CD4-positive, alpha-beta T cell treated with Interferon gamma for 1 hour (primary cell): ENCODE measurements at regions not wholly inside any gene's neighbourhood (a gene's known extent, or its start where the extent isn't known, plus 50 kb on each side); places are given as distances from the start of the nearest gene placed in this dataset.

Experiments
- DNase-seq: peaks from one replicate; pipeline ENCODE4 v3.0.0-alpha.2; 2020

DNA sequence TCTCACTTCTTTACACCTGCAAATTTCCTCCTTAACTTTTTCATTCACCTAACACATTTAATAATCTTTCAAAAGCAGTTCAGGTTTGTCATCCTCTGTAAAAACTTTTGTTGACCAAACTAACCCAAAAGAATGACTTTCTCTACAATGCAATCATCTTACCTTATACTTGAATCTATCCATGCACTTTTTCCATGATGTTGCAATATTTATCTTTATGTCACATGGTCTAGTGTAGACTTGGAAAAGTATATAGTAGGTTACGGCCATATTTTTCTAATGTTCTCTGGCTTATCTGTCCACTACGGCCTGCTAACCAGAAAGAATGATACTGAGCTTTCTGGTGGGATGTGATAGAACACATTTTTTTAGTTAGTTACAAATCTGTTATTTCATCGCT, 431.0 kb upstream of the SOX9 start:
- DNase-seq: no peak

DNA sequence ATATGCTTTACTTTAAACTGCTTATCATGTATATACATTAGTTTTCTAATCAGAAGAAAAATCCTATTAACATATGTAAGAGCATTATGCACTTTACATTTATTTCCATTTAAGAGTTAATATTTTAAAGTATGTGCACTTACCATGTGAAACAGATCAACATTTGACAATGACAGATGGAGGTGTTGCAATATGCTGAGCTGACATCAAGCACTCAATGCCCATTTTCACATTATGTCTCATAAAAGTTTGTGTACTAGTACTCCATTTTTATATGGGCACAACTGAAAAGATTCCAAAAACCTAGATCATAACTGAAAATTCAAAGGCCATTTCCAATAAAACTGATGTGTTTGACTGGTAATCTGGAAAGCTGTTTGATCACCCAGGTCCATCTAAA, 420.9 kb upstream of the SOX9 start:
- no peak for DNase-seq

DNA sequence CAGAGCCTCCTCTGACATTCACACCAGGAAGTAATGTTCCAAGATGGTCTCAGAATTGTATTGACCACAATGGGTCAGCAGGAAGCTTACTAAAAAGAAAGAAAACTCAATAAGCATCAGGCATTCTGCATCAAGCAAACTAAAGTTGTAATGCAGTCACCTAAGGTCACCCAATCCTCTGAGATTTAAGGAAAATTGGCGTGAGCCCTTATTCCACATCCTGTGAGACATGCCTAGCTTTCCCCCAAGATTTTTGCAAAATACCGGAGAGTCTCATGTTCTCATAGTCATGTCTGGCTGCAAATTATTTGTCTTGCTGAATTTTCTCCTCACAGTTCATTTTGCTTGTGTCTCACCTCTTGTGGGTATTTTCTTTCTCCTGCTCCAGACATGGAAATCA, 417.1 kb upstream of the SOX9 start:
- DNase-seq: no peak

DNA sequence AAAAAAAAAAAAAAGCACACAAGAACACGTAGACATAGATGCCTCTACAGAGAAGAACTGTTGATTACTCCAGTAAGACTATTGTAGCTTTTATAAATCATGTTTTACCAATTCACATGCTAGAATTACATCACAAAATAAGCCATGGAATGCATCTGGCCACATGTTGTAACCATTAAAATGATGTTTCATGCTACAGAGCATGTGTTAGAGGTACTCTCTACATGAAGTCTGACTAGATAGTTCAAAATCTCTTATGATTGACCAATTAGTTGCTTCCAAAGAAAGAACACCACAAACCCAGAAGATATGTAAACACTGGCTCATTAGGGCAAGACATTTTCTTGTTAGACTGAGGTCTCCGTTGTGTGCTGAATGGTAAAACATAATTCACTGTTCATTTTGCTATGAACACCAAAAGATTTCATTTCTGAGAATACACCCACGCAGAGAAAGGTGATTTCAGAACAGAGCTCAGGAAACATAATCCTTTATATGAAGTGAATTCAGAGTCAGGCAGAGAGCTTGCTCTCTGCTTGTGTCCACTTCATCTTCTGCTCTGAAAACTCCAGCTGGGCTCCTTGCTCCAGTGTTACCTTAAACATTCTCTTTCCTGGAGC, 411.4 kb upstream of the SOX9 start:
- DNase-seq: no peak

DNA sequence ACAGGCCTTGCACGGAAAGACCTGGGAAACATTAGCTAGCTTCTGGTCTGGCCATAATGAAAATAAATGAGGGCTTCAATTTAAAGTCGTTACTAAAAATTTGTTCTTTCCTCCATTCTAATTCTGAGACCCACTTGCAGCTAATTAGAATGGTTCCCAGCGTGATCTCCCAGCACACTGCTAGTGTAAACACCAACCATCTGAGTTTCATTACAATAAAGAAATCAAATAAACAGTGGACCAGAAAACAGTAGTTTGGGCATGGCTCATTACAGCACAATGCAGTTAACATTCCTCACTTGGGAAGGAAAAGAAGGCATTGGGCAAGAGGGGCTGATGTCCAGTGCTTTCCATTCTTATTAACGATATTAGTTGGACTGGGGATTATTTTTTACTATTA, 410.9 kb upstream of the SOX9 start:
- no peak for DNase-seq

DNA sequence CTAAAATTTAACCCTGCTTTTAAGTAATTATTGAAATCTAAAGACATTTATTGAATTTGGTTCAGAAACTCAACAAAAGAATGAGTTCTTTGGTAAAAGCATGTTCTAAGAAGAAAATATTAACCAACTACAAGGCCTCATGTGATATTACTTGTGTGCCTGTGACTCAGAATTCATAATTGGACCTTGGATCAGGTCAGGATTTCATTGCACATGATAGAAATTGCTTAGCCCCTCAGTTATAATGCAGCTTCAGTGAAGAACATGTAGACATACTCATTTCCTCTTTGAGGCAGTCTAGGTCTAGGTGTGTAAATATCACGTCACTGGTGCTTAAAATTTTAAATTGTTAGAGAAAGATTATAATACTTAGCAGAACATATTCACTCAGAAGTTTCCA, 410.0 kb upstream of the SOX9 start:
- DNase-seq: no peak

DNA sequence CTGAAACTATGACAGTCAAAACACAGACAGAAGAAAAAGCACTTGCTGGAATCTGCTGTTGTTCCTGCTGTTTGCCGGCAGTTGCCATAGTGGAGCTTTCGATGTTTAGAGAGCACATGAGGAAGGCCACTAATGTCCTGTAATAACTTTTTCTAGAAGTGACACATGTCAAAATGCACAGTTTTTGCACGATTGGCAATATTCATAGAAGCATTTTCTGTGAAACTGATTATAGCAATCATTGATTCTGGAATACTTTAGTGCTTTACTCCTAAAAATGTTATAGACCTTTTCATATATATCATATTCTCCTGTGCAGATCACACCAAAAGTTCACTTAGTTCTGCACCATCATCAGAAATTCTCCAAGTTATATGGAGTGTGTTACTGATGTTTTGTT, 407.0 kb upstream of the SOX9 start:
- DNase-seq: no peak

DNA sequence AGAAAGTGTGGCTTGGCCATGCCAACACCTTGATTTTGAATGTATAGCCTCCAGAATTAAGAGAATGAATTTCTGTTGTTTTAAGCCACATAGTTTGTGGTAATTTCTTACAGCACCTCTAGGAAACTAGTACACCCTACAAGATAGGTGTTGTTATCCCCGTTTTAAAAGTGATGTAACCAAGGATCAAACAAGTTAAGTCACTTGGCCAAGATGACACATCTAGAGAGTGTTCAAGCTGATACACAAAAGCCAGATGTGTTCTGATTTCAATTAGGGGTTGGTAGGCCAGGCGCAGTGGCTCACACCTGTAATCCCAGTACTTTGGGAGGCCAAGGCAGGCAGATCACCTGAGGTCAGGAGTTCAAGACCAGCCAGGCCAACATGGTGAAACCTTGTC, 396.5 kb upstream of the SOX9 start:
- no peak for DNase-seq

DNA sequence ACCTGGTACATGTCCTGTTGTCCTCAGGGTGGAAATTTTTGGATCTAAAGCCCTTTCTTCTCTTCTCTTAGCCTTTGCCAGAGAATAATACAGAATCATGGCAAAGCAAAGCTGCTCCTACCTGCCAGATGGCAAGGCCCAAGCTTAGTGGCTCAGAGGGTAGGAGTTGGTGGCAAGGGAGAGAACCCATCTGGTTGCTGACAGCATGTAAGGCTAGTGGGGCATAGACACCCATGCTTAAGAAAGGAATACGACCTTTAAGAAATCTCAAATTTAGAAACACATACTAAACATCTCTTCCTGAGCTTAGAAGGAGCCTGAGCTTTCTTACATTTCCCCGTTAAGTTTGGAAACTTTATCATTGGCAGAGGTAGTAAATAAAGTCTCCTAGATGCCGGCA, 395.0 kb upstream of the SOX9 start:
- no peak for DNase-seq

DNA sequence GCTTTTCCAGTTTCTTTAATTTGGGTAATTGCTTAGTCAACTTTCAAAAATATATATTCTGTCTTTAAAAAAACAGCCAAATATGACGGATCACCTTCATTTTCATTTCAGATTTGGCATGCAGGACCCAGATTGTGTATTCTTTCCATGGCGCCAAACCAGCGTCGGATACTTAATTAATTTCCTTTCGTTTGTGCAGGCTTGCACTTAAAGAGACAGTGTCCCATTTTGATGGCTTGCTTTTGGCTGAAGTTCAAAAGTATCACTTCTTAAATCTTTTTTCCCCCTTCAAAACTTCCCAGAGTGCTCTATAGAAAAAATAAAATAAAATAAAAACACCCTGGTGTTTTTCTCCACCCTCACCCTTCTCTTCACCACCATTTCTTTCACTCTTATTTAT, 394.5 kb upstream of the SOX9 start:
- DNase-seq: no peak

DNA sequence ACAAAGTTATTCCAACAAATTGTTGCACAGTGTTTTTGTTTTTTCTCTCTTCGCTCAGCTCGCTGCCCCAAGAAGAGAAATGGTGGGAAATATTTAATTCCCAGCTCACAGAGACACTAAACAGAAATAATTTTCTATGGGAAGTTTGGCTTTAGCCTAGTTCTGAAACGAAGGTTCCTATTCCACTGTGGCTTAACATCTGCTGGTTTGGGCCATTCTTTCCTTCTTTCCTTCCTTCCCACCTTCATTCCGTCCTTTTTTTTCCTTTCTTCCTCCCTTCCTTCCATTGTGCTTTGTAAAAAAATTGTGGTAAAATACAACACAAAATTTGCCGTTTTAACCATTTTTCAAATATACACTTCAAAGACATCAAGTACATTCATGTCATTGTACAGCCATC, 393.5 kb upstream of the SOX9 start:
- no peak for DNase-seq

DNA sequence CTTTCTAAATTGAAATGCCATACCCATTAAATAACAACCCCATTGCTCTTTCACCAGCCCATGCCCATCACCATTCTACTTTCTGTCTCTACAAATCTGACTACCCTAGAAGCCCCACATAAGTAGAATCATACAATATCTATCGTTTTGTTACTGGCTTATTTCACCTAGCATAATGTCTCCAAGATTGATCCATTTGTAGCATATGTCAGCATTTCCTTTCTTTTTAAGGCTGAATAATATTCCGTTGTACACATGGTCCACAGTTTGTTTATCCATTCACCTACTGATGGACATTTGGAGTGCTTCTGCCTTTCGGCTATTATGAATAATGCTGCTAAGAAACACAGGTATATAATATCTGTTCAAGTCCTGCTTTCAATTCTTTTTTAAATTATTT, 393.1 kb upstream of the SOX9 start:
- DNase-seq: no peak

DNA sequence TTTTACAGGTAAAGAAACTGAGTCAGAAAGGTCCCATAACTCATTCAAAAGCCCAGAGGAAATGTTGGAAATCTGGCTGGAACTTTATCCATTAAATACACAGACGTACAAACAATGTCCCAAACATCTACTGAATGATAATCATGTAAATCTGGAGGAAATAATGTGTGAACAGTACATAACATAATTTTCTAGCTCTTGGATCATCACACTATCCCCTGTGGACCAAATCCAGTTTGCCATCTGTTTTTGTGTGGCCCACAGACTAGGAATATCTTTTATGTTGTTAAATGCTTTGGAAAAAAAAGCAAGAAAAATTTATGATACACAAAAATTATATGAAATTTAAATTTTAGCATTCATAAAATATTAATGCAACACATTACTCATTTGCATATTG, 389.9 kb upstream of the SOX9 start:
- DNase-seq: no peak

DNA sequence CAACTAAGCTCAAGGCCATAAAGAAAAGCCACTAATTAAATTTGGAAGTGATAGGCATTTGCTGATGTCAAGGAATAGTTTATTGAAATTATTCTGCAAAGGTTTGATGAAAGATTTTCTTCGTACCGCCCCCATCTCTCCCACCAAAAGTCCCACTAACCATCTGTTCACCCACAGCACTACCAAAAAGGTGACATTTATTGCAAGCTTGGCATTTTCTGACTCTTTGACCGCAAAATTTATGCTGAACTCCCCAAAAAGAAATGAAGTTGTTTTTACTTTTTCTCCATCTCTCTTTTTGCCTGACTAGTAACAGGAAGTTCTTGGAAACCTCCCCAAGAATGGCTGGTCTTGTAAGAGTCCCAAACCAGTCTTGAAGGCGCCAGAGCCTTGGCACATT, 384.9 kb upstream of the SOX9 start:
- no peak for DNase-seq

DNA sequence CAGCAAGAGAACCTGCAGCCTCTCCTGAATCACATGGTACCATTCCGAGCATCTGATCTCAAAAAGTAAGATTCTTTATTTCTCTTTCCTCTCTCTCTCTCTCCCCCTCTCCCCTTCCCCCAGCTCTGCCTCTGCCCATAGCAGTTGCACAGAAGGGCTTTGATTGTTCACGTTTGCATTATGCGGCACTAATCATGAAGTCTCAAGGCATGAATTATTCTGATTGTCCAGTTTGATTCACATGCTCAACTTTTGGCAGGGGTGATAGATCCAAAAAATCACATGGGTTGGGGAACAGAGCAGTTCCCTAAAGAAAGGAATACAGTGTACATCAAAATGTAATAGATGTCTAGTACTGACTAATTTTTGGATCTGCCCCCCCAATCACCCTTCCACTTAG, 380.0 kb upstream of the SOX9 start:
- DNase-seq: no peak

DNA sequence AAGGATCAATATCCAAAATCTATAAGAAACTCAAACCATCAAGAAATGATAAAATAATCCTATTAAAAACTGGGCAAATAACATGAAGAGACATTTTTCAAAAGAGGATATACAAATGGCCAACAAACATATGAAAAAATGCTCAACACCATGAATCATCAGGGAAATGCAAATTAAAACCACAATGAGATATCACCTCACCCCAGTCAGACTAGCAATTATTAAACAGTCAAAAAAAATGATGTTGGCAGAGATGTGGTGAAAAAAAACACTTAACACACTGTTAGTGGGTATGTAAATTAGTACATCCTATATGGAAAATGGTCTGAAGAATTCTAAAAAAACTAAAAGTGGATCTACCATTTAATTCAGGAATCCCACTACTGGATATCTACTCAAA, 379.0 kb upstream of the SOX9 start:
- DNase-seq: no peak

DNA sequence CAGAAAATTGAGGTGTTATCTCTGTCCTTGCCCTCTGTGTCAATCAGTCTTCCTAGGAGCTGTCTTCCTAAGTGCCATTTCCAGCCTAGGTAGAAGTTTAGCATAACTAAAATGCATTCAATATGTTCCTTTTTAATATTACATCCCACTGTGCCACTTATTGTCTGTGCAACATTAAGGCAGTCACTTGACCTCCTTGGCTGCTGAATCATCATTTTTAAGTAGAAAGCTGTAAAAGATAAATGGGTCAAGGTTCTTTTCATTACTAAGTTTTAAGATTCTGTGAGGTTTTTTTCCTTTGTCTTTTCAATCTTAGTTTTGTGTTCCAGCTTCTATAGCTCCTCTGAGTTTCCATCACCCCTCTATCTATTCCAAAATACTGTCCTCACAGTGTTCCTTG, 371.9 kb upstream of the SOX9 start:
- no peak for DNase-seq

DNA sequence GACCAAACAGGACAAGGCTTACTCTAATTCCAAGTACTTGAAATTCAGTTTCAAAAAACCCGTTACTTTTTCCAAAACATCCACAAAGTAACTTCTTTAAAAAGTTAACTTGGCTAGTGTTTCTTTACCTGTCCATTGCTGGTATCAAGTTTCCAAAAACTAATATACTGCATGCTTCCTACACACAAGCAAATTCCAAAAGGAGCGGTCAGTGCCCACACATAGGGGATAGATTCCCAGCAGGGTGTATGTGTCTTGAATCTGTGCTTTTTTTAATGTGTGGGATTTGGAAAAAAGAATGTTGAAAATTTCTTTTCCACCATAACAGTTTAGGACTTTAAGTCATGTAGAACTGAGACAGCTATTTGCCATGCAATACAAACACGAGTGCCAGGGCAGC, 367.8 kb upstream of the SOX9 start:
- no peak for DNase-seq

DNA sequence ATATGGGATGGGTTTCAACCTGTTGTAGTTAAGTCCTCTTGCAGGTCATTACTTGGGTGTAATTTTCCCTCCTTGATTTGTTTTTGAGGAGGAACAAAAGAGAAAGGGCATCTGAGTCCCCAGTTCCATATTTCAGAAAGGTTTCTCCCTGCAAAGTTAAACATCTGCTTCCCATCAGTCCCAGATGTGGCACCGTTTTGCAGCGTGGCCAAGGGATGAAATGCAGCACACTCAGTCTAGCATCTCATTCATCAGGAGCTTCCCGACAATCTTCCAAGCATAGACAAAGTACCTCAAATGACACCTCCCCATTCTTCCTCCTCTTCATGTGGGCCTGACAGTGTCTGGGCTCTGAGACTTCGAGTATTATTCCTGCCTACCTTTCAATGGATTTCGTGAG, 363.7 kb upstream of the SOX9 start:
- no peak for DNase-seq

DNA sequence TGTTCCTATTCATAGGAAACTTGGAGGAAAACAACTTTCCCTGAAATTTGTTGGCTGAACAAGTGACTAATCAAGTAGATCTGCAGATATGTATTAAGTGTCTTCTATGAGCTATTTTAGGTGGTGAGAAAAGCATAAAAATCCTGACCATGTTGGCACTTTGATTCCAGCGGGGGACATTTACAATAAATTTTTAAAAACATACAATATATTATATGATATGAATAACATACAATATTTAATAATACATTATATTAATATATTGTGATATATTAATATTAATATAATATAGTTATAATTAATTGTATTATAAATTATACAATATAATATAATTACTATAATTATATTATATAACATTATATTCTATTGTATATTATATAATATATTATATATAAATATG, 362.9 kb upstream of the SOX9 start:
- no peak for DNase-seq

DNA sequence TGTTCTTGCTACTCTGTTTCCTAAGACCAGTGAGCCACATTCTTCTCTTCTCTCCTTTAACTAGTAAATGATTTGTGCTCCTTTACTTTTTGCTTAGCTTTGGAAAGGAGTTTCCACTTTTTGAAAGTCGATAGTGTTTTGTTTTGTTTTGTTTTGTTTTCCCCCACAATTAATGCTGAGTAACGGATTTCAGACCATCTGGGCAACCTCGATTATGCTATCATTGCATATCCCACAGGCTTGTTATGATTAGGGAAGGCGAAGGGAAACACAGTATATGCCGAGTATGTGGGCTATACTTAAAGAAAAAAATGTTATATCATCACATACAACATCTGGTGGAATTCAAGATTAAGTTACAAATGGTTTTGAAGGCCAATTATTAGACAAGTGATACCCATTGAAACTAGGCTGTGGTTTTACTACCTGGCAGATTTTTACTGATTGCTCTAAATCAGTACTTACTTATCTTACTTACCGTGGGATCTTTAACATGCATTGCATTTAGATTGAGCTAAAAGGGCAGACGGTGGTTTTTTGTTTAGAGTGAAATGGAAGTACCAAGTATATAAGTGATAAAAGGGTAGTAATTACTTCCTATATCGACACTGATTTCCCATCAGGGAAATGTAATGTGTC, 361.3 kb upstream of the SOX9 start:
- DNase-seq: no peak

DNA sequence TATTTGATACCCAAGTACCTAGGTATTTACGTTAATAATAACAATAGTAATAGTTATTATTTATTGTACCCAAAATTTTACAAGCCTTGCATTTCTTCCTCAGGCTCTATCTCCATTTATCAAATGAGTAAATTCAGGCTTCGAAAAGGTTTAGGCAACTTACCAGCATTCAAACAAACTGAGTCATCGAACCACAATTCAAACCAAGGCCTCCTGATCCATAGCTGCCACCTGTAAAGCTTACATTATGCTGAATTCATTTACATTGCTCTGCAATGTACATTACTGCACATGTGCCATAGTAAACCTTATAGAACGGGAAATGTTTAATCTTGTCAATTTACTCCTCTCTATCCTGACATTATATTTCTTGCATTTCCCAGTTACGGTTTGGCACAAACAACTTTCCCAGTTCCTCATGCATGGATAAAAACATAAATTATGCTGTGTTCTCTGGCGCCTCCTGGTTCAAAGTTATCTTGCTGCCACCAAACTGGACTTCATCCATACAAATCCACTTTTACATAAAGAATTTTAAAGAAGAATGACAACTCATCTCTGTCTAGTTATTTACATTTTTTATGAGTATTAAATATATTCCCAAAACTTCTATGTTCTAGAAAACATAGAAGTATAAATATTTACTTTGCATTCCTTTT, 360.6 kb upstream of the SOX9 start:
- no peak for DNase-seq

DNA sequence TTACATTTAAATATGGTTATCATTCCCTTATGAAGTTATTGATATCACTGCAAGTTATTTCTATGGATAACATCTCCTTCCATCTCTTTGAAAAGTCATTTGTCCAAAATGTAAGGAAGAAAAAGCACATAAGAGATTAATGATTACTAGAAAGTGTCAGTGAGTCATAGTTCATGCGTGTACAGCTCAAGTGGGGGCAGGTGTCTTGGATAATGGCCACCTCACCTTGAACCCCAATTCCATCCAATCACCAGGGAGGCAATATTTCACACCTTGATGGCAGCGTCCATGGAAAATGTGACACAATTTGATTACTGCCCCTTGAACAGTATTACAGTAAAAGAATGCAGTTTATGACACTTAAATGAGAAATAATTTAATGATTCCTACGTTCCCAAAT, 358.3 kb upstream of the SOX9 start:
- DNase-seq: no peak

DNA sequence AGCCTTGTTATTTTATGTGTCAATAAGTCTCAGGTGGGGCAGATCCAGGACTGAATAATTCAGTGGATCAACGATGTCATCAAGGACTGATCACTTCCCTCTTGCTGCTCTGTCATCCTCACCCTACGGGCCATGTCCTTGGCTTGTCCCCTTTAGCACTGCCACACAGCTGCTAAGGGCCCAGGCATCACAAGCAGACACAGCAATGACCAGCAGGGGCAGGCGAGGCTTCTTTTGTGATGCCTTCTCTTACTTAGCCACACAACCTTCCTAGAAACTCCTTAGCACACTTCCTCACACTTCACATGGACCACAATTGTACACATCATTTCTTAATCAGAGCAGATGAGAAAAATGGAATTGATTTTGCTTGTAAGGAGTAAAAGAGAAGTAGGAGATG, 356.3 kb upstream of the SOX9 start:
- no peak for DNase-seq

DNA sequence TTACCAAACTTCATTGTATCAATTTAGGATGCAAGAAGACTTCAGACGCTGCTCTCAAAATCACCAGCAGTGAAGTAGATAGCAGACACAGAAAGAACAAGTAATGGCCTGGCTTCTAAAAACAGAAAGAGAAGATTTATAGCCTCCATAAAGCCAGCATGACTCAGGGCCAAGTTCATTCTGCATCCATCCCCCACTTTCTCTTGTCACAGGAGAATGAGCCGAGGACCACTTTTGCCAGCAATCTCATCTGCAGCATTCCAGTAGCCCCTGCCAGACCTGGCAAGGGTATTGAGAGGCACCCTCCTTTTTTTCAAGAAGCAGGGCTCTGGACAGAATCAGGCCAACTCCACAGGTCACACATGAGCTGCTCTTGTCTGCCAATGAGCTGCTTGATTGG, 355.4 kb upstream of the SOX9 start:
- DNase-seq: no peak
